Endothelial cell (in vitro differentiated cells): ENCODE measurements at regions not wholly inside any gene's neighbourhood (a gene's known extent, or its start where the extent isn't known, plus 50 kb on each side); places are given as distances from the start of the nearest gene placed in this dataset.

Source experiments
- DNase-seq: peaks from one replicate; pipeline ENCODE4 v3.0.0; 2021; ENCODE audit warnings: low spot score
- H3K27ac Mint-ChIP-seq: one replicate; pipeline ENCODE4 v1.8.0; 2021; ENCODE audit warnings: mixed read lengths, inconsistent platforms; ENCODE audit not compliant: unreplicated experiment
- H3K27me3 Mint-ChIP-seq: one replicate; pipeline ENCODE4 v1.8.0; 2021; ENCODE audit warnings: mild to moderate bottlenecking, moderate library complexity, mixed read lengths, inconsistent platforms; ENCODE audit not compliant: unreplicated experiment
- H3K36me3 Mint-ChIP-seq: one replicate; pipeline ENCODE4 v1.8.0; 2021; ENCODE audit warnings: mild to moderate bottlenecking, low read depth, mixed read lengths, inconsistent platforms; ENCODE audit not compliant: unreplicated experiment
- H3K4me1 Mint-ChIP-seq: one replicate; pipeline ENCODE4 v1.8.0; 2021; ENCODE audit warnings: mild to moderate bottlenecking, mixed read lengths, inconsistent platforms; ENCODE audit not compliant: unreplicated experiment
- H3K4me3 Mint-ChIP-seq: one replicate; pipeline ENCODE4 v1.8.0; 2021; ENCODE audit warnings: mild to moderate bottlenecking, mixed read lengths, inconsistent platforms; ENCODE audit not compliant: unreplicated experiment
- H3K9me3 Mint-ChIP-seq: one replicate; pipeline ENCODE4 v1.8.0; 2021; ENCODE audit warnings: mixed read lengths, inconsistent platforms; ENCODE audit not compliant: unreplicated experiment
- CTCF ChIP-seq: fragments of 200-600 bp; sonication (generic); IDR thresholded peaks from one replicate; pipeline ENCODE4 v1.5.0; 2021; ENCODE audit warnings: antibody characterized with exemption; ENCODE audit not compliant: unreplicated experiment

- no peak for TF ChIP-seq CTCF
- Mint-ChIP-seq H3K27me3 (no peaks in the 10 kb centered on the region), H3K9me3 (no peaks in the 10 kb centered on the region), H3K4me1 (no peaks in the 10 kb centered on the region), H3K4me3 (no peak overlapping the region), H3K36me3 (no peaks in the 10 kb centered on the region), H3K27ac (no peak overlapping the region)
- DNase-seq = no peak
Observed at GRCh38 chr15:94107652-94108051, 123.7 kb upstream of the MCTP2 start.

- Mint-ChIP-seq H3K9me3 (no peaks in the 10 kb centered on the region), H3K27ac (no peak overlapping the region), H3K27me3 (peaks cover 2% of the 10 kb centered on the region), H3K36me3 (no peaks in the 10 kb centered on the region), H3K4me3 (no peak overlapping the region), H3K4me1 (no peaks in the 10 kb centered on the region)
- no peak for DNase-seq
- no peak for TF ChIP-seq CTCF
Observed at GRCh38 chr15:94105760-94106159, 125.6 kb upstream of the MCTP2 start.

DNA sequence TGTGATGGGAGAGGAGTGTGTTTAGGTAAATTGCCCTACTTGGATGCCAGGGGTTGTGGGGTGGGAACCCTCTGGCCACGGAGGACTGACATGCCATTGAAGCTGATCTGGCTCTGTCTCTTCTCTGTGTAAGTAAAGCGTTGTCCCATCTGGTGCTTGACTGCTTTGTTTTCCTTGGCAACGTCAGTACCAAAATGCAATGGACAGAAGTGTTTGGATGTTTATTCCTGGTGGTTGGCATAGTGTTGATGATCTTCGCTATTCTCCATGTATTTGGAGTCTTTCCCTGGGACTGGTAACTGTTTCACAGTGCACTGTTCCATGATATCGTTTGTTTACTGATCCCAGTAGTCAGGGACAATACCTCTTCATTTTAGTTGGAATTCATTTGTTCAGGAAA is 130.5 kb upstream of the MCTP2 start:
- no peak overlapping the region for H3K27ac Mint-ChIP-seq
- H3K36me3 Mint-ChIP-seq = no peaks in the 10 kb centered on the region
- H3K9me3 Mint-ChIP-seq = no peaks in the 10 kb centered on the region
- no peak for TF ChIP-seq CTCF
- H3K4me1 Mint-ChIP-seq = no peaks in the 10 kb centered on the region
- peaks cover 2% of the 10 kb centered on the region for H3K27me3 Mint-ChIP-seq
- H3K4me3 Mint-ChIP-seq = no peak overlapping the region
- DNase-seq = no peak

GRCh38 chr15:94099574-94099960 is 131.8 kb upstream of the MCTP2 start:
- Mint-ChIP-seq H3K27ac (no peak overlapping the region), H3K36me3 (no peaks in the 10 kb centered on the region), H3K4me3 (no peak overlapping the region), H3K9me3 (no peaks in the 10 kb centered on the region), H3K27me3 (peaks cover 2% of the 10 kb centered on the region), H3K4me1 (no peaks in the 10 kb centered on the region)
- no peak for TF ChIP-seq CTCF
- DNase-seq = no peak

- no peak for TF ChIP-seq CTCF
- H3K27ac Mint-ChIP-seq = no peak overlapping the region
- H3K27me3 Mint-ChIP-seq = peaks cover 2% of the 10 kb centered on the region
- H3K36me3 Mint-ChIP-seq = no peaks in the 10 kb centered on the region
- no peaks in the 10 kb centered on the region for H3K9me3 Mint-ChIP-seq
- no peaks in the 10 kb centered on the region for H3K4me1 Mint-ChIP-seq
- no peak overlapping the region for H3K4me3 Mint-ChIP-seq
- DNase-seq = no peak
Observed at GRCh38 chr15:94098921-94099573, 132.3 kb upstream of the MCTP2 start.
